Fibroblast of lung (primary cell): ENCODE measurements at regions not wholly inside any gene's neighbourhood (a gene's known extent, or its start where the extent isn't known, plus 50 kb on each side); places are given as distances from the start of the nearest gene placed in this dataset.
"Not testable (repeated sequence)": the region's sequence is repeated elsewhere in the genome, so short reads cannot be mapped to it uniquely, and the experiment has no call there.

Experiments
- DNase-seq, 2 donors: peaks; one replicate each; pipeline versions ENCODE4 v3.0.0 to v3.0.0-alpha.2; 2010; ENCODE audit warnings: low read depth in 2 of 2
- H2AFZ ChIP-seq: 2 replicates; pipeline ENCODE4 v1.5.1; 2012; ENCODE audit warnings: low read length, control low read depth, inconsistent platforms
- H3K27ac ChIP-seq: 2 replicates; pipeline ENCODE4 v1.5.1; 2011; ENCODE audit warnings: low read length, control low read depth; ENCODE audit not compliant: insufficient read depth
- H3K27me3 ChIP-seq: 2 replicates; pipeline ENCODE4 v1.5.1; 2011; ENCODE audit warnings: mild to moderate bottlenecking, low read length; ENCODE audit not compliant: control insufficient read depth, insufficient read depth
- H3K36me3 ChIP-seq: 2 replicates; pipeline ENCODE4 v1.5.1; 2011; ENCODE audit warnings: low read length; ENCODE audit not compliant: control insufficient read depth, insufficient read depth
- H3K4me1 ChIP-seq: 2 replicates; pipeline ENCODE4 v1.5.1; 2011; ENCODE audit warnings: low read length; ENCODE audit not compliant: control insufficient read depth, insufficient read depth; ENCODE audit errors: extremely low read depth
- H3K4me2 ChIP-seq: 2 replicates; pipeline ENCODE4 v1.5.1; 2011; ENCODE audit warnings: low read length, control low read depth; ENCODE audit not compliant: insufficient read depth; ENCODE audit errors: extremely low read depth
- H3K4me3 ChIP-seq, 4 experiments: fragments of 200-600 bp in 1 of 4; sonication (generic) in 1 of 4; replicated peaks in 1 of 4; 2 replicates each; pipeline ENCODE4 v1.5.1; 2011 to 2016; ENCODE audit warnings: low read length in 4 of 4, low read depth in 3 of 4, mild to moderate bottlenecking in 3 of 4, control low read depth in 2 of 4, inconsistent platforms in 1 of 4, mixed read lengths in 1 of 4; ENCODE audit not compliant: insufficient read depth in 1 of 4; ENCODE audit errors: control extremely low read depth in 1 of 4
- H3K79me2 ChIP-seq: 2 replicates; pipeline ENCODE4 v1.5.1; 2012; ENCODE audit warnings: mild to moderate bottlenecking, low read length, inconsistent platforms; ENCODE audit not compliant: control insufficient read depth, insufficient read depth
- H3K9ac ChIP-seq: 2 replicates; pipeline ENCODE4 v1.5.1; 2011; ENCODE audit warnings: mild to moderate bottlenecking, low read length, control low read depth; ENCODE audit not compliant: insufficient read depth
- H3K9me3 ChIP-seq: 2 replicates; pipeline ENCODE4 v1.5.1; 2012; ENCODE audit warnings: low read depth, low read length; ENCODE audit not compliant: control insufficient read depth, insufficient read depth
- H4K20me1 ChIP-seq: 2 replicates; pipeline ENCODE4 v1.5.1; 2011; ENCODE audit warnings: low read length; ENCODE audit not compliant: control insufficient read depth, insufficient read depth; ENCODE audit errors: extremely low read depth
- CTCF ChIP-seq, 2 donors: IDR thresholded peaks in 1 of 2; conservative IDR thresholded peaks in 1 of 2; 1 replicate in 1 of 2; 2 replicates in 1 of 2; pipeline ENCODE4 v1.5.1; 2011 to 2012; ENCODE audit warnings: low read length in 2 of 2, control low read depth in 1 of 2, inconsistent platforms in 1 of 2, low read depth in 1 of 2, mild to moderate bottlenecking in 1 of 2
- EZH2 ChIP-seq: IDR thresholded peaks from 2 replicates; pipeline ENCODE4 v1.5.1; 2012; ENCODE audit warnings: low read length, control low read depth, mild to moderate bottlenecking; ENCODE audit errors: missing control alignments

DNA sequence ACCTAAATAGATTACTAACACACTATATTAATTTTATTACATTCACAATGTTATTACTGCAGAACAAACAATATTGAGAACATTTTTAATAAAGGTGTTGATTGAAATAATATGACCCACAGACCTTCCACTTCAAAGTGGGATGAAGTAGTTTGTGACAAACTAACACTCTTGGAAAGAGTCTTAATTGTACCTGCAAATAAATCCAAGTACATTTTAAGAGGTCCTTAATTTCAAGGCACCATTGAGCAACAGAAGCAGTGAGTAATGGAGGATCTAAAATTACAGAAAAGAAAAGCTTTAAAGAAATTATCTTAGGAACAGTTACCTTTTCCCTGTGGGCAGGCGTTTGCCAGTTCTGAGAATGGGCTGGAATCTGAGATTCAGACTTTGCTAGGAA lies 140.2 kb downstream of the MMUT start:
- Histone ChIP-seq H3K79me2 (no peaks in the 10 kb centered on the region), H4K20me1 (no peaks in the 10 kb centered on the region), H3K27me3 (no peaks in the 10 kb centered on the region), H3K4me3 (no peak overlapping the region), H3K9ac (no peak overlapping the region), H2AFZ (no peak overlapping the region), H3K4me2 (no peak overlapping the region), H3K27ac (no peak overlapping the region), H3K9me3 (no peaks in the 10 kb centered on the region), H3K4me1 (no peaks in the 10 kb centered on the region), H3K36me3 (no peaks in the 10 kb centered on the region)
- TF ChIP-seq EZH2 = no peak
- no peak for TF ChIP-seq CTCF (conservative IDR thresholded peaks at IDR 0.05 in 1 of 2, IDR thresholded peaks at IDR 0.05 in 1 of 2; ENCODE audit: low read depth in 1 of 2, low read length in 2 of 2)
- no peak for DNase-seq

DNA sequence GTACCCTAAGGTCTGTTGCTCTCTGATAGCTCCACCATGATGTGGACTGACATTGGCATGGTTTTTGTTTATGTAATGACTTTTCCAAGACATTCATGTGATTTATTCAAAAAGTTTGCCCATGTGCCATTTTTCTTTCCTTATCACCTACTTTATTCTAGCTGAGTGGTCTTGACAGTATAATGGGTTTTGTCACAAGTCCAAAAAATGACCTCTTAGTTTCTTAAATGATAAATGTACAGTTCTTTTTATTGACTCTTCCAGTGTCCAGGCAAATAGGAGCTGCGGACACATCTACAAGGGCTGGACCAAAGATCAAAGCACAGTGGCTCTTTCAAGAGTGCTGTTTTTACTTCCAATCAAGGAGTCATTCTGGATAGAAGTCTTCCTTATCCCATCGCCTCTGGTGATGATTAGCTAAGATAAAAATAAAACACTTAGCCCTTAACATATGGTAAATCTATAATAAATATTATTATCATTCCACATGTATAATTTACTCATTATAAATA lies 141.4 kb downstream of the MMUT start:
- DNase-seq = peak in 1 of 2 donors; percentile 56
- Histone ChIP-seq H3K36me3 (no peaks in the 10 kb centered on the region), H3K79me2 (no peaks in the 10 kb centered on the region), H2AFZ (no peak overlapping the region), H3K9ac (no peak overlapping the region), H3K27ac (no peak overlapping the region), H4K20me1 (no peaks in the 10 kb centered on the region), H3K4me2 (no peak overlapping the region), H3K27me3 (no peaks in the 10 kb centered on the region), H3K4me3 (no peak overlapping the region), H3K9me3 (no peaks in the 10 kb centered on the region), H3K4me1 (no peaks in the 10 kb centered on the region)
- no peak for TF ChIP-seq EZH2
- no peak for TF ChIP-seq CTCF (conservative IDR thresholded peaks at IDR 0.05 in 1 of 2, IDR thresholded peaks at IDR 0.05 in 1 of 2; ENCODE audit: low read depth in 1 of 2, low read length in 2 of 2)

DNA sequence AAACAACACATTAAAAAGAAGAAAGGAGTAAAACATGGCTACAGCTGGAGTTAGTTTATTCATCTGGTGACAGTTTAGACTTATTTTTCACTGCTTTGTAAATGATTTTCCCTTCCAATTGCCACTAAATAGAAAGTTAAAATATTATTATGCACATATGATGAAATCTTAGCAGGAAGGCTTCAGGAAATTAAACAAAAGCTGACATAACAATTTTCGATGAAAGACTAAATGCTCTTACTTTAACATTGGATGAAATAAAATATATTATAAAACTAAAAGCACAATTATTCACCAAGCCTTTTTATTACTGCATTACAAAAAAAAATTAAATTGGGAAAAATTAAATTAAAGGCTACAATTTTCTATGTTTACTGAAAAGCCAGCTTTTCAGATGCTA lies 158.0 kb downstream of the MMUT start:
- TF ChIP-seq CTCF (conservative IDR thresholded peaks at IDR 0.05 in 1 of 2, IDR thresholded peaks at IDR 0.05 in 1 of 2; ENCODE audit: low read depth in 1 of 2, low read length in 2 of 2) = no peak
- TF ChIP-seq EZH2 = no peak
- Histone ChIP-seq H3K36me3 (no peaks in the 10 kb centered on the region), H3K27ac (no peak overlapping the region), H3K4me1 (no peaks in the 10 kb centered on the region), H3K27me3 (no peaks in the 10 kb centered on the region), H3K9me3 (no peaks in the 10 kb centered on the region), H3K4me2 (no peak overlapping the region), H2AFZ (no peak overlapping the region), H3K79me2 (no peaks in the 10 kb centered on the region), H3K4me3 (no peak overlapping the region), H3K9ac (no peak overlapping the region), H4K20me1 (no peaks in the 10 kb centered on the region)
- DNase-seq = no peak

DNA sequence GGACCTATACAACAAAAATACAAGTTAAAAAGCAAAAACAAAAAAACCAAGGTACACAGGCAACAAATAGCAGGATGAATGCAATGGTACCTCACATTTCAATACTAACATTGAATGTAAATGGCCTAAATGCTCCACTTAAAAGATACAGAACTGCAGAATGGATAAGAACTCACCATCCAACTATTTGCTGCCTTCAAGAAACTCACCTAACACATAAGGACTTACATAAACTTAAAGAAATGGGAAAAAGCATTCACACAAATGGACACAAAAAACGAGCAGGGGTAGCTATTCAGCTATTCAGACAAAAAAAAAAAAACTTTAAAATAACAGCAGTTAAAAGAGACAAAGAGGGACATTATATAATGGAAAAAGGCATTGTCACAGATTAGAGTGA lies 158.7 kb downstream of the MMUT start:
- H3K27ac ChIP-seq, DNase-seq, H3K27me3 ChIP-seq, H3K4me1 ChIP-seq, H4K20me1 ChIP-seq, H3K9ac ChIP-seq, H3K36me3 ChIP-seq, H2AFZ ChIP-seq, H3K9me3 ChIP-seq, H3K4me2 ChIP-seq, H3K79me2 ChIP-seq, H3K4me3 ChIP-seq: not testable (repeated sequence)
